Tibial nerve (tissue), 3 donors: ENCODE measurements at regions not wholly inside any gene's neighbourhood (a gene's known extent, or its start where the extent isn't known, plus 50 kb on each side); places are given as distances from the start of the nearest gene placed in this dataset.

Experiments
- CTCF ChIP-seq, 5 experiments: fragments of 200-600 bp in 3 of 5; fragments of 450-650 bp in 2 of 5; sonication (generic) in 3 of 5; IDR thresholded peaks; one replicate each; pipeline ENCODE4 v1.5.1; 2016 to 2019; ENCODE audit warnings: antibody characterized with exemption in 5 of 5, mild to moderate bottlenecking in 3 of 5, moderate library complexity in 2 of 5
- POLR2A ChIP-seq, 2 donors: fragments of 450-650 bp; IDR thresholded peaks; one replicate each; pipeline ENCODE4 v1.6.1; 2017; ENCODE audit warnings: antibody characterized with exemption in 2 of 2, mild to moderate bottlenecking in 2 of 2, moderate library complexity in 2 of 2

- TF ChIP-seq CTCF (IDR thresholded peaks at IDR 0.05) (no peak), POLR2A (IDR thresholded peaks at IDR 0.05) (no peak)
These were observed 88.3 kb upstream of the VPREB1 start for GRCh38 chr22:22156348-22156715.
